Spleen (tissue), 7 donors: ENCODE measurements at regions not wholly inside any gene's neighbourhood (a gene's known extent, or its start where the extent isn't known, plus 50 kb on each side); places are given as distances from the start of the nearest gene placed in this dataset.
"Not testable (repeated sequence)": the region's sequence is repeated elsewhere in the genome, so short reads cannot be mapped to it uniquely, and the experiment has no call there.

Source experiments
- CTCF ChIP-seq, 11 experiments: fragments of 200-600 bp in 7 of 11; fragments of 450-650 bp in 4 of 11; sonication (generic) in 4 of 11; IDR thresholded peaks in 8 of 11; conservative IDR thresholded peaks in 3 of 11; 1 replicate in 7 of 11; 2 replicates in 4 of 11; pipeline versions ENCODE4 v1.4.0 to v1.8.0; 2016 to 2021; ENCODE audit warnings: antibody characterized with exemption in 11 of 11, inconsistent platforms in 4 of 11, mild to moderate bottlenecking in 1 of 11
- POLR2A ChIP-seq, 3 donors: fragments of 450-650 bp; IDR thresholded peaks; one replicate each; pipeline ENCODE4 v1.5.1; 2017; ENCODE audit warnings: antibody characterized with exemption in 3 of 3, mild to moderate bottlenecking in 1 of 3
- donor health status: DM: no; HTN: no; CAD: no; lungs with moderate emphysema.
- donor health status: DM: no; HTN: no; CAD: no.
- donor health status: DM: no; HTN: no; CAD: no.

GRCh38 chr16:29175411-29176153 is 190.7 kb downstream of the LAT start:
- not testable (repeated sequence) for TF ChIP-seq CTCF (IDR thresholded peaks at IDR 0.05 in 8 of 11, conservative IDR thresholded peaks at IDR 0.05 in 3 of 11); POLR2A (IDR thresholded peaks at IDR 0.05)
